Esophagus muscularis mucosa (tissue), 4 donors: ENCODE measurements at regions not wholly inside any gene's neighbourhood (a gene's known extent, or its start where the extent isn't known, plus 50 kb on each side); places are given as distances from the start of the nearest gene placed in this dataset.

Experiments used
- CTCF ChIP-seq, 3 experiments: fragments of 200-600 bp in 2 of 3; fragments of 450-650 bp in 1 of 3; sonication (generic) in 2 of 3; IDR thresholded peaks; one replicate each; pipeline ENCODE4 v1.5.1; 2017 to 2019; ENCODE audit warnings: antibody characterized with exemption in 3 of 3, mild to moderate bottlenecking in 2 of 3, moderate library complexity in 1 of 3
- EP300 ChIP-seq: sonication (generic); formaldehyde crosslinking; IDR thresholded peaks from one replicate; pipeline ENCODE4 v1.6.1; 2017; ENCODE audit warnings: antibody characterized with exemption
- POLR2A ChIP-seq: fragments of 450-650 bp; IDR thresholded peaks from one replicate; pipeline ENCODE4 v1.6.1; 2017; ENCODE audit warnings: antibody characterized with exemption, moderate library complexity, mild to moderate bottlenecking, low read depth
- POLR2AphosphoS5 ChIP-seq, 2 donors: sonication (generic); formaldehyde crosslinking; IDR thresholded peaks; one replicate each; pipeline ENCODE4 v1.6.1; 2017; ENCODE audit warnings: antibody characterized with exemption in 2 of 2

DNA sequence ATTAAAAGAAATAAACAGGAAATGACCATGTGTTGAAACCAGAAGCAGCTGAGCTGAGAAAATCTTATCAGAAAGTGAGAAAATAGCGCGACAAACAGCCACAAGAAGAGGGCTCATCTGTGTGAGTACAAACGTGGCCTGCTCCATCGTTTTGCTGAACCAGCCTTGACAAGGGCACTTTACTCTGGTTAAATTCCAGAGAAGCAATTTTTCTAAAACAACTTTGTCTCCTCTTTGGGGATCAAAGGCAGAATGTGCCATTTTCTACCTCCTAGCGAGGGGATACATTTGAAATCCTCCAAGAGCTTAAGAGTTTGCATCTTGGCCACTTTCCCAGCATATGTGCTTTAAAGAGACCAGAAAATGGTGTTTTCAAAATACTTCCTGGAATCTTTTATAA lies 51.3 kb upstream of the VIPR2 start:
- no peak for TF ChIP-seq CTCF (IDR thresholded peaks at IDR 0.05)
- TF ChIP-seq POLR2A: no peak
- TF ChIP-seq POLR2AphosphoS5 (IDR thresholded peaks at IDR 0.05): no peak
- no peak for TF ChIP-seq EP300
